HCT116 (cell line): ENCODE measurements at regions not wholly inside any gene's neighbourhood (a gene's known extent, or its start where the extent isn't known, plus 50 kb on each side); places are given as distances from the start of the nearest gene placed in this dataset.

Source experiments
- ATAC-seq: fragments of 200-7000 bp; cut with Tn5 transposase; 2 replicates; pipeline ENCODE4 v1.9.1; 2020; ENCODE audit warnings: mild to moderate bottlenecking, moderate library complexity
- BruUV-seq: library from RNA; stranded (reverse); fragments of 400-500 nt; replicated peaks from 2 replicates; lab custom pipeline; 2021; lab: Mats Ljungman, UMichigan
- CTCF ChIA-PET: fragments of 300-600 bp; sonication (Branson Sonifier 250); formaldehyde crosslinking; loops from one replicate; lab custom pipeline; 2021; ENCODE audit warnings: antibody characterized with exemption; lab: Charles Lee
- POLR2A ChIA-PET: fragments of 300-600, 350-600 bp; sonication (Branson Sonifier 250); formaldehyde crosslinking; loops from one replicate; lab custom pipeline; 2021; ENCODE audit warnings: antibody characterized with exemption; lab: Charles Lee
- RAD21 ChIA-PET, 2 experiments: fragments of 300-600 bp; sonication (Branson Sonifier 250); formaldehyde crosslinking; loops; one replicate each; lab custom pipeline; 2023; ENCODE audit warnings: low total read pairs in 2 of 2; ENCODE audit not compliant: uncharacterized antibody in 2 of 2, unreplicated experiment in 2 of 2, low non-redundant PET in 1 of 2; lab: Charles Lee
- DNase-seq: peaks from one replicate; pipeline ENCODE4 v3.0.0-alpha.2; 2010; ENCODE audit warnings: low read depth, low spot score
- H2AFZ ChIP-seq: fragments of 200-600 bp; shearing (Covaris generic), sonication (generic); 2 replicates; pipeline ENCODE4 v1.6.1; 2017; ENCODE audit warnings: low read depth, mixed run types, mixed read lengths, antibody characterized with exemption, low read length; ENCODE audit not compliant: poor library complexity, severe bottlenecking
- H3K27ac ChIP-seq: 2 replicates; pipeline ENCODE4 v1.5.1; 2012; ENCODE audit warnings: low read depth, low read length
- H3K27me3 ChIP-seq: fragments of 200-600 bp; sonication (generic); 2 replicates; pipeline ENCODE4 v1.6.1; 2016; ENCODE audit warnings: mixed run types, low read length, mixed read lengths; ENCODE audit not compliant: insufficient read depth
- H3K36me3 ChIP-seq, 2 experiments: fragments of 200-500 bp in 1 of 2; fragments of 200-600 bp in 1 of 2; sonication (Bioruptor generic) in 1 of 2; sonication (generic) in 1 of 2; 2 replicates each; pipeline versions ENCODE4 v1.5.1 to v1.6.1; 2014 to 2016; ENCODE audit warnings: low read length in 2 of 2, inconsistent platforms in 1 of 2, mixed read lengths in 1 of 2, mixed run types in 1 of 2; ENCODE audit not compliant: insufficient read depth in 2 of 2, control insufficient read depth in 1 of 2
- H3K4me1 ChIP-seq, 2 experiments: fragments of 200-600 bp in 1 of 2; sonication (generic) in 1 of 2; 2 replicates each; pipeline versions ENCODE4 v1.5.1 to v1.6.1; 2012 to 2017; ENCODE audit warnings: low read length in 2 of 2, inconsistent platforms in 1 of 2, mild to moderate bottlenecking in 1 of 2, mixed read lengths in 1 of 2, mixed run types in 1 of 2, moderate library complexity in 1 of 2; ENCODE audit not compliant: insufficient read depth in 2 of 2, control insufficient read depth in 1 of 2
- H3K4me2 ChIP-seq: fragments of 200-600 bp; sonication (generic); 2 replicates; pipeline ENCODE4 v1.6.1; 2017; ENCODE audit warnings: mixed run types, low read length, mixed read lengths
- H3K4me3 ChIP-seq, 2 experiments: fragments of 200-600 bp in 1 of 2; sonication (generic) in 1 of 2; replicated peaks in 1 of 2; 2 replicates each; pipeline ENCODE4 v1.5.1; 2011 to 2016; ENCODE audit warnings: low read length in 2 of 2, control low read depth in 1 of 2, low read depth in 1 of 2, mild to moderate bottlenecking in 1 of 2, mixed read lengths in 1 of 2, mixed run types in 1 of 2
- H3K79me2 ChIP-seq: fragments of 200-600 bp; sonication (generic); 2 replicates; pipeline ENCODE4 v1.6.1; 2017; ENCODE audit warnings: mild to moderate bottlenecking, mixed run types, low read length, moderate library complexity, mixed read lengths; ENCODE audit not compliant: insufficient read depth
- H3K9ac ChIP-seq: fragments of 200-600 bp; sonication (generic); 2 replicates; pipeline ENCODE4 v1.6.1; 2016; ENCODE audit warnings: low read length, mixed read lengths
- H3K9me2 ChIP-seq: fragments of 200-600 bp; sonication (generic), shearing (Covaris generic); 2 replicates; pipeline ENCODE4 v1.6.1; 2017; ENCODE audit warnings: mixed run types, mild to moderate bottlenecking, moderate library complexity; ENCODE audit not compliant: insufficient read depth
- H3K9me3 ChIP-seq, 2 experiments: fragments of 200-500 bp in 1 of 2; fragments of 200-600 bp in 1 of 2; sonication (Bioruptor generic) in 1 of 2; sonication (generic) in 1 of 2; 2 replicates each; pipeline ENCODE4 v1.6.1; 2014 to 2017; ENCODE audit warnings: low read length in 2 of 2, mixed read lengths in 2 of 2, inconsistent platforms in 1 of 2, low read depth in 1 of 2, mild to moderate bottlenecking in 1 of 2, mixed run types in 1 of 2, moderate library complexity in 1 of 2; ENCODE audit not compliant: control insufficient read depth in 1 of 2, insufficient read depth in 1 of 2
- H4K20me1 ChIP-seq: fragments of 200-600 bp; sonication (generic), shearing (Covaris generic); 2 replicates; pipeline ENCODE4 v1.6.1; 2017; ENCODE audit warnings: mixed run types, mild to moderate bottlenecking, moderate library complexity; ENCODE audit not compliant: insufficient read depth
- CBX3 ChIP-seq: IDR thresholded peaks from 2 replicates; pipeline ENCODE4 v1.6.1; 2012; ENCODE audit warnings: low read depth
- CEBPB ChIP-seq: IDR thresholded peaks from 2 replicates; pipeline ENCODE4 v1.6.1; 2012; ENCODE audit warnings: low read depth
- EGR1 ChIP-seq: IDR thresholded peaks from 2 replicates; pipeline ENCODE4 v1.6.1; 2012; ENCODE audit warnings: low read depth
- ELF1 ChIP-seq: IDR thresholded peaks from 2 replicates; pipeline ENCODE4 v1.6.1; 2012; ENCODE audit warnings: low read depth, borderline replicate concordance
- EZH2 ChIP-seq: fragments of 200-600 bp; sonication (generic); IDR thresholded peaks from 2 replicates; pipeline ENCODE4 v1.6.1; 2017; ENCODE audit warnings: antibody characterized with exemption, mixed run types
- EZH2phosphoT487 ChIP-seq: fragments of 200-600 bp; IDR thresholded peaks from 2 replicates; pipeline ENCODE4 v1.6.1; 2018; ENCODE audit warnings: antibody characterized with exemption, borderline replicate concordance
- FOSL1 ChIP-seq: IDR thresholded peaks from 2 replicates; pipeline ENCODE4 v1.6.1; 2012; ENCODE audit warnings: low read depth
- POLR2A ChIP-seq: IDR thresholded peaks from 2 replicates; pipeline ENCODE4 v1.7.0; 2011; ENCODE audit warnings: borderline replicate concordance; ENCODE audit not compliant: insufficient read depth, insufficient read length; ENCODE audit errors: extremely low read depth
- RAD21 ChIP-seq: IDR thresholded peaks from 2 replicates; pipeline ENCODE4 v1.6.1; 2012; ENCODE audit warnings: low read depth, mild to moderate bottlenecking
- SIN3A ChIP-seq: IDR thresholded peaks from 2 replicates; pipeline ENCODE4 v1.6.1; 2012; ENCODE audit warnings: low read depth
- SP1 ChIP-seq: IDR thresholded peaks from 2 replicates; pipeline ENCODE4 v1.6.1; 2012; ENCODE audit warnings: low read depth
- SRF ChIP-seq: IDR thresholded peaks from 2 replicates; pipeline ENCODE4 v1.6.1; 2012; ENCODE audit warnings: low read depth
- TCF7L2 ChIP-seq: IDR thresholded peaks from 2 replicates; pipeline ENCODE4 v1.7.0; 2011; ENCODE audit warnings: borderline replicate concordance, inconsistent platforms; ENCODE audit not compliant: insufficient read depth, insufficient read length; ENCODE audit errors: extremely low read depth
- YY1 ChIP-seq: IDR thresholded peaks from 2 replicates; pipeline ENCODE4 v1.6.1; 2011; ENCODE audit warnings: low read length, low read depth, moderate library complexity, mild to moderate bottlenecking; ENCODE audit not compliant: insufficient replicate concordance; ENCODE audit errors: extremely low read depth
- ZBTB33 ChIP-seq: IDR thresholded peaks from 2 replicates; pipeline ENCODE4 v1.6.1; 2011; ENCODE audit warnings: mild to moderate bottlenecking, low read length, moderate library complexity; ENCODE audit not compliant: insufficient replicate concordance; ENCODE audit errors: extremely low read depth
- ZNF274 ChIP-seq: fragments of 200-500 bp; sonication (Bioruptor generic); IDR thresholded peaks from 2 replicates; pipeline ENCODE4 v1.6.1; 2014; ENCODE audit warnings: mild to moderate bottlenecking, low read depth, low read length, inconsistent platforms
- intact Hi-C: fragments of 100-400 bp; cut with micrococcal nuclease; formaldehyde crosslinking; loops from 2 replicates; pipeline ENCODE4 v1.10.0; 2022
- TF ChIP-seq, protein P1 (sequence below): IDR thresholded peaks from 2 replicates; pipeline ENCODE4 v1.6.1; 2012
- TF ChIP-seq, protein P2 (sequence below): IDR thresholded peaks from 2 replicates; pipeline ENCODE4 v1.6.1; 2012

DNA sequence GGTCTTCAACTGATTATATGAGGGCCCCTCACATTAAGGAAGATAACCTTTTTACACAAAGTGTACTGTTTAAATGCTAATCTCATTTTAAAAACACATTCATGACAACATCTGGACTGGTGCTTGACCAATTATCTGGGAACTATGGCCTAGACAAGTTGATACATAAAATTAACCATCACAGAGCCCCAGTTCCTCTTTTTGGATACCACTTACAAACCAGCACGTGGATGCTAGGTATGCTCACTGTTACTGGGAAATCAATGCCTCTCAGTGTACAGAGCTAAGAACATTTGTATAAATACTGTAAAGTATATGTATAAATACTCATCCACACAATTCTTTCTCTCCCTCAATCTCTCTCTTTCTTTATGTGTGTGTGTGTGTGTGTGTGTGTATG lies 1217.8 kb upstream of the LRRTM3 start:
- Histone ChIP-seq H3K4me3 (no peak overlapping the region), H3K36me3 (no peaks in the 10 kb centered on the region), H2AFZ (no peak overlapping the region), H4K20me1 (no peaks in the 10 kb centered on the region), H3K4me1 (no peaks in the 10 kb centered on the region), H3K79me2 (no peaks in the 10 kb centered on the region), H3K27ac (no peak overlapping the region), H3K27me3 (no peaks in the 10 kb centered on the region), H3K9me3 (no peaks in the 10 kb centered on the region), H3K9me2 (no peaks in the 10 kb centered on the region), H3K4me2 (no peak overlapping the region), H3K9ac (no peak overlapping the region)
- TF ChIP-seq TCF7L2 = no peak
- no peak for TF ChIP-seq RAD21
- TF ChIP-seq, protein P1, sequence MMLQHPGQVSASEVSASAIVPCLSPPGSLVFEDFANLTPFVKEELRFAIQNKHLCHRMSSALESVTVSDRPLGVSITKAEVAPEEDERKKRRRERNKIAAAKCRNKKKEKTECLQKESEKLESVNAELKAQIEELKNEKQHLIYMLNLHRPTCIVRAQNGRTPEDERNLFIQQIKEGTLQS = no peak
- TF ChIP-seq SRF = no peak
- no peak for TF ChIP-seq ZBTB33
- no peak for TF ChIP-seq ZNF274
- TF ChIP-seq POLR2A = no peak
- no peak for TF ChIP-seq ELF1
- no peak for TF ChIP-seq SIN3A
- TF ChIP-seq CBX3 = no peak
- TF ChIP-seq FOSL1 = no peak
- no peak for TF ChIP-seq EZH2
- no peak for TF ChIP-seq EGR1
- no peak for TF ChIP-seq EZH2phosphoT487
- TF ChIP-seq, protein P2, sequence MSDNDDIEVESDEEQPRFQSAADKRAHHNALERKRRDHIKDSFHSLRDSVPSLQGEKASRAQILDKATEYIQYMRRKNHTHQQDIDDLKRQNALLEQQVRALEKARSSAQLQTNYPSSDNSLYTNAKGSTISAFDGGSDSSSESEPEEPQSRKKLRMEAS = no peak
- TF ChIP-seq YY1 = no peak
- no peak for TF ChIP-seq CEBPB
- TF ChIP-seq SP1 = no peak
- ChIA-PET POLR2A (no interaction called here), RAD21 (no interaction called here), CTCF (no interaction called here)
- ATAC-seq (no peak), DNase-seq (no peak)
- intact Hi-C loops = no loop called here
- no TSS peak for BruUV-seq
